ENCODE measurements at regions not wholly inside any gene's neighbourhood (a gene's known extent, or its start where the extent isn't known, plus 50 kb on each side); places are given as distances from the start of the nearest gene placed in this dataset.

GRCh38 chr1:80448081-80448480 is 1352.7 kb upstream of the ADGRL2 start:
- TF ChIP-seq POLR2AphosphoS5 (IDR thresholded peaks at IDR 0.05) (no peak), CTCF (IDR thresholded peaks at IDR 0.05 in 8 of 11, conservative IDR thresholded peaks at IDR 0.05 in 3 of 11) (no peak), POLR2A (IDR thresholded peaks at IDR 0.05) (no peak)
